ENCODE measurements at regions not wholly inside any gene's neighbourhood (a gene's known extent, or its start where the extent isn't known, plus 50 kb on each side); places are given as distances from the start of the nearest gene placed in this dataset.

DNA sequence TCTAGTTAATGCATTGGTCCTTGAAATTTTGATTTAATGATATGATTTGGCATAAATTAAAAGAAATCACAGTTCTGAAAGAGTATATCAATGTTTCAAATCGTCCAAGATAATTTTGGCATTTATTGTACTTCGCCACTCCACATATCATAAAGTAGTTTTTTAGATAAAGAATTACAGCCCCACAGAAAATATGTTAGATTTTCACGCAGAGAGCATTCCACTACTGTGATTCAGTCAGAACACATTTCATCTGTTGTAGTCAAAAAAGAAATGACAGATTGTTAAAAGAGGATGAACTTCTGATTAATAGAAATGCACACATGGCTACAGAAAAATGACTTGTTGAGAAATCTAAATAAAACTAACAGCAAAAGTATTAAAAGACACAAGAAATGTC lies 1063.5 kb upstream of the LRRN3 start:
- DNase-seq (ENCODE audit: low spot score), result no peak
- no peak overlapping the region for H3K4me3 ChIP-seq
- TF ChIP-seq, protein P1, sequence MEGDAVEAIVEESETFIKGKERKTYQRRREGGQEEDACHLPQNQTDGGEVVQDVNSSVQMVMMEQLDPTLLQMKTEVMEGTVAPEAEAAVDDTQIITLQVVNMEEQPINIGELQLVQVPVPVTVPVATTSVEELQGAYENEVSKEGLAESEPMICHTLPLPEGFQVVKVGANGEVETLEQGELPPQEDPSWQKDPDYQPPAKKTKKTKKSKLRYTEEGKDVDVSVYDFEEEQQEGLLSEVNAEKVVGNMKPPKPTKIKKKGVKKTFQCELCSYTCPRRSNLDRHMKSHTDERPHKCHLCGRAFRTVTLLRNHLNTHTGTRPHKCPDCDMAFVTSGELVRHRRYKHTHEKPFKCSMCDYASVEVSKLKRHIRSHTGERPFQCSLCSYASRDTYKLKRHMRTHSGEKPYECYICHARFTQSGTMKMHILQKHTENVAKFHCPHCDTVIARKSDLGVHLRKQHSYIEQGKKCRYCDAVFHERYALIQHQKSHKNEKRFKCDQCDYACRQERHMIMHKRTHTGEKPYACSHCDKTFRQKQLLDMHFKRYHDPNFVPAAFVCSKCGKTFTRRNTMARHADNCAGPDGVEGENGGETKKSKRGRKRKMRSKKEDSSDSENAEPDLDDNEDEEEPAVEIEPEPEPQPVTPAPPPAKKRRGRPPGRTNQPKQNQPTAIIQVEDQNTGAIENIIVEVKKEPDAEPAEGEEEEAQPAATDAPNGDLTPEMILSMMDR (IDR thresholded peaks at IDR 0.05), result no peak
- H3K27ac ChIP-seq, result no peak overlapping the region

DNA sequence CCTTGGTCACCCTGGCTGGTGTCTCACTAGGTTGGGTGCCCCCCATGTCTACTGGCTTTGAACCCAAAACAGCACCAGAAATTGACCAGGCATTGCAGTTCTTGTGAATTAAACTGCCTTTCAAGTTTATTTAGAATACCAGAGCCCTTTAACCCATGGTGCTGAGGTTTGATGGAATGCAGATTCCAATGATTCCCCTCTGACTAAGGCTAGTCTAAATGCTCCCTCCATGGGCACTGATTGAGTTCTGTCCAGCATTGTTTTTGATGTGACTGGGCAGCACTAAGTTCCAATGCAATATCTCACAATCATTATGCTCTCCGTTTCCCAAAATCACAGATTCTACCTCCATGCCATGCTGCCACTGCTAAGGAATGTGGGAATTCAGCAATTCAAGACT lies 1047.4 kb upstream of the LRRN3 start:
- no peak overlapping the region for H3K4me3 ChIP-seq
- TF ChIP-seq, protein P1 (IDR thresholded peaks at IDR 0.05), result no peak
- no peak for DNase-seq (ENCODE audit: low spot score)
- H3K27ac ChIP-seq, result no peak overlapping the region

DNA sequence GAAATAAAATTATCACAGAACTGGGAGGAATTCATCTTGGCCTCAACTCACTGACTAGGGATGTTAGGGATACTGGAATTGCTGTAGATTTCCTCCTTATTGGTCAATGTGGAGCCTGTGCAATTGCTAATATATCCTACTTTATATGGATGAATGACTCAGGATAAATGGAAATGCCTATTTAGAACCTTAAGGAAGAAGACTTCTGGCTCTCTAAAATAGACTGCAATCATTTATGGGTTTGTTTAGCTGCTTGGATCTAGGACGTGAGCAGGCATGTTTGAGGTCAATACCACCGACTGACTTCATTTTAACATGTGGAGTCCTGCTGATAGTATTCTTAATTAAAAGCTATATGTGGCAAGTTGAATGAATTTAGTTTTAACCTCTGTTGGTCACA lies 1040.1 kb upstream of the LRRN3 start:
- TF ChIP-seq, protein P1 (IDR thresholded peaks at IDR 0.05), result no peak
- no peak overlapping the region for H3K27ac ChIP-seq
- DNase-seq (ENCODE audit: low spot score), result no peak
- H3K4me3 ChIP-seq, result no peak overlapping the region

DNA sequence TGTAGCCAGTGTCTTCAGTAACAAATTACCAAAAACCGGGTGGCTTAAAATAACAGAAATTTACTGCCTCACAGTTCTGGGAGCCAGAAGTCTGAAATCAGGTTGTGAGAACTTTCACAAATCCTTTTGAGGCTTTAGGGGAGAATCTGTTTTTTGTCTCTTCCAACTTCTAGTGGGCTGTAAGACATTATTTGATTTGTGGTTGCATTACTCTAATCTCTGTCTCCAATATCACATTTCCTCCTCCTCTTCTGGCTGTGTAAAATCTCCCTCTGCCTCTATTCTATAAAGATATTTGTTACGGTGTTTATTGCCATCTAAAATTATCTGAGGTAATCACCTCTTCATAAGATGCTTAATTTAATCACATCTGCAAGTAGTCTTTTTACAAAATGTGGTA lies 1039.6 kb upstream of the LRRN3 start:
- no peak overlapping the region for H3K27ac ChIP-seq
- DNase-seq (ENCODE audit: low spot score), result no peak
- TF ChIP-seq, protein P1 (IDR thresholded peaks at IDR 0.05), result no peak
- H3K4me3 ChIP-seq, result no peak overlapping the region

DNA sequence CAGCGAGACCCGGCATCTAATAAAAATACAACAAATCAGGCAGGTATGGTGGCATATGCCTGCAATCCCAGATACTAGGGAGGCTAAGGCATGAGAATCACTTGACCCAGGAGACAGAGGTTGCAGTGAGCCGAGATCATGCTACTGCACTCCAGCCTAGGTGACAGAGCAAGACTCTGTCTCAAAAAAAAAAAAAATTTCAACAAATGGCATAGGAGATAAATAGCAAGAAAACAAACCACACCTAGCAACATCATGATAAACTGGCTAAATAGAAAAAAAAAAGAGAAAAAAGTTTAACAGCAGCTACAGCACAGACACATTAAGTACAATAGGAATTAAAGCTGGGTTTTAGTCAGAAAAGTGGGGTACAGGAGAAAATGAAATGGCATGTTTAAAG lies 1034.6 kb upstream of the LRRN3 start:
- Histone ChIP-seq H3K27ac (no peak overlapping the region), H3K4me3 (no peak overlapping the region)
- TF ChIP-seq, protein P1 (IDR thresholded peaks at IDR 0.05), result no peak
- DNase-seq (ENCODE audit: low spot score), result no peak

DNA sequence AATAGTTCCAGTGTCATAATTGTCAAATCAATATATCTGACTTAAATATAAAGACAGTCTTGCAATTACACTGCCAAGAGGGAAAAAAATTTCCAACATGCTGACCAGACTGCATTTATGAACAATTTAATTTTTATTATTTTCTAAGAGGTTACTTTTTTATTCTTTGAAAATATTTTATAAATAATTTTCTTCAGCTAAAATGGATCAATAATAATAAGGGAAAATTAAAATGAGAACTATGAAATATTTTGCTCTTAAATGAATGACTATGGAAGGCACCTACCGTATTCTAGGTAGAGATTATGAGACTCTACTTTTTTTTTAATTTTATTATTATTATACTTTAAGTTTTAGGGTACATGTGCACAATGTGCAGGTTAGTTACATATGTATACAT lies 1032.5 kb upstream of the LRRN3 start:
- DNase-seq (ENCODE audit: low spot score), result no peak

DNA sequence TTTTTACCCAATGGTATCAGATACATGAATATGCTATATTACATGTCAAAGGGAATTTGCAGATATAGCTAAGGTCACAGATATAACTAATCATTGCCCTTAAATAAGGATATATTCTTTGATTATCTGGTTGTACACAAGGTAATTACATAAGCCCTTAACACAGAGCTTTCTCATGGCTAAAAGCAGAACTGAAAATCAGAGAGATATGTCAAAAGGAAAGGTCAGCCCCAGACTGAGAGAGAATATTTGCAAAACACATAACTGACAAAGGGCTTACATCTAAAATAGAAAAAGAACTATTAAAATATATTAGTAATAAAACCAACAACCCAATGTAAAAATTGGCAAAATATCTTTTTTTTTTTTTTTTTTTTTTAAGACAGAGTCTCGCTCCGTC lies 1029.5 kb upstream of the LRRN3 start:
- no peak overlapping the region for H3K4me3 ChIP-seq
- TF ChIP-seq, protein P1 (IDR thresholded peaks at IDR 0.05), result no peak
- DNase-seq (ENCODE audit: low spot score), result no peak
- no peak overlapping the region for H3K27ac ChIP-seq

More for the DNA sequence above, 1032.5 kb upstream of the LRRN3 start:
- TF ChIP-seq, protein P1 (IDR thresholded peaks at IDR 0.05), result no peak
- H3K4me3 ChIP-seq, result no peak overlapping the region
- H3K27ac ChIP-seq, result no peak overlapping the region
